ENCODE measurements at regions not wholly inside any gene's neighbourhood (a gene's known extent, or its start where the extent isn't known, plus 50 kb on each side); places are given as distances from the start of the nearest gene placed in this dataset.
"Not testable (repeated sequence)": the region's sequence is repeated elsewhere in the genome, so short reads cannot be mapped to it uniquely, and the experiment has no call there.

GRCh38 chr14:101078170-101078891 lies 174.8 kb upstream of the RTL1 start:
- Mint-ChIP-seq H3K27ac (no peak overlapping the region), H3K9me3 (no peaks in the 10 kb centered on the region), H3K36me3 (ENCODE audit: insufficient read depth in 2 of 2) (no peaks in the 10 kb centered on the region), H3K4me3 (no peak overlapping the region), H3K27me3 (ENCODE audit: low read depth) (peaks cover 48% of the 10 kb centered on the region), H3K4me1 (ENCODE audit: low read depth) (peaks cover 6% of the 10 kb centered on the region)
- ATAC-seq (replicated peaks in 1 of 2) (no peak), DNase-seq (no peak)

- DNase-seq (no peak), ATAC-seq (replicated peaks in 1 of 2) (no peak)
- Mint-ChIP-seq H3K27me3 (ENCODE audit: low read depth) (peaks cover 48% of the 10 kb centered on the region), H3K4me3 (no peak overlapping the region), H3K9me3 (no peaks in the 10 kb centered on the region), H3K4me1 (ENCODE audit: low read depth) (peaks cover 6% of the 10 kb centered on the region), H3K36me3 (ENCODE audit: insufficient read depth in 2 of 2) (no peaks in the 10 kb centered on the region), H3K27ac (no peak overlapping the region)
Measured at GRCh38 chr14:101078892-101079221, 175.3 kb upstream of the RTL1 start.

- Mint-ChIP-seq H3K27me3 (ENCODE audit: low read depth) (peaks cover 48% of the 10 kb centered on the region), H3K36me3 (ENCODE audit: insufficient read depth in 2 of 2) (no peaks in the 10 kb centered on the region), H3K9me3 (peaks cover 0 to 2% of the 10 kb centered on the region in 2 donors), H3K4me1 (ENCODE audit: low read depth) (no peaks in the 10 kb centered on the region), H3K4me3 (no peak overlapping the region), H3K27ac (no peak overlapping the region)
- DNase-seq (no peak), ATAC-seq (replicated peaks in 1 of 2) (no peak)
Measured at GRCh38 chr14:101080922-101081593, 177.5 kb upstream of the RTL1 start.

- DNase-seq: no peak
- no peaks in the 10 kb centered on the region for H3K36me3 Mint-ChIP-seq (ENCODE audit: insufficient read depth in 2 of 2)
- H3K9me3 Mint-ChIP-seq: peaks cover 0 to 2% of the 10 kb centered on the region in 2 donors
- no peak for ATAC-seq (replicated peaks in 1 of 2)
- no peak overlapping the region for H3K4me3 Mint-ChIP-seq
- H3K27ac Mint-ChIP-seq: no peak overlapping the region
- H3K4me1 Mint-ChIP-seq (ENCODE audit: low read depth): no peaks in the 10 kb centered on the region
- H3K27me3 Mint-ChIP-seq (ENCODE audit: low read depth): peaks cover 42% of the 10 kb centered on the region
Measured at GRCh38 chr14:101082036-101082435, 178.5 kb upstream of the RTL1 start.

GRCh38 chr14:101082436-101083384 lies 179.2 kb upstream of the RTL1 start:
- DNase-seq (no peak), ATAC-seq (replicated peaks in 1 of 2) (no peak)
- Mint-ChIP-seq H3K27me3 (ENCODE audit: low read depth) (peaks cover 42% of the 10 kb centered on the region), H3K4me3 (no peak overlapping the region), H3K27ac (no peak overlapping the region), H3K36me3 (ENCODE audit: insufficient read depth in 2 of 2) (no peaks in the 10 kb centered on the region), H3K4me1 (ENCODE audit: low read depth) (no peaks in the 10 kb centered on the region), H3K9me3 (peaks cover 0 to 2% of the 10 kb centered on the region in 2 donors)

GRCh38 chr14:101083564-101084435 lies 180.3 kb upstream of the RTL1 start:
- H3K27me3 Mint-ChIP-seq (ENCODE audit: low read depth): peaks cover 33% of the 10 kb centered on the region
- H3K9me3 Mint-ChIP-seq: peaks cover 0 to 2% of the 10 kb centered on the region in 2 donors
- H3K4me1 Mint-ChIP-seq (ENCODE audit: low read depth): no peaks in the 10 kb centered on the region
- H3K36me3 Mint-ChIP-seq (ENCODE audit: insufficient read depth in 2 of 2): no peaks in the 10 kb centered on the region
- no peak for ATAC-seq (replicated peaks in 1 of 2)
- H3K4me3 Mint-ChIP-seq: no peak overlapping the region
- DNase-seq: no peak
- H3K27ac Mint-ChIP-seq: no peak overlapping the region

GRCh38 chr14:101084436-101084826 lies 180.9 kb upstream of the RTL1 start:
- Mint-ChIP-seq H3K9me3 (peaks cover 0 to 2% of the 10 kb centered on the region in 2 donors), H3K4me3 (no peak overlapping the region), H3K27me3 (ENCODE audit: low read depth) (peaks cover 27% of the 10 kb centered on the region), H3K4me1 (ENCODE audit: low read depth) (no peaks in the 10 kb centered on the region), H3K36me3 (ENCODE audit: insufficient read depth in 2 of 2) (no peaks in the 10 kb centered on the region), H3K27ac (no peak overlapping the region)
- DNase-seq: no peak
- ATAC-seq (replicated peaks in 1 of 2): no peak

GRCh38 chr14:101086926-101087325 lies 183.4 kb upstream of the RTL1 start:
- no peaks in the 10 kb centered on the region for H3K4me1 Mint-ChIP-seq (ENCODE audit: low read depth)
- peaks cover 0 to 2% of the 10 kb centered on the region in 2 donors for H3K9me3 Mint-ChIP-seq
- no peaks in the 10 kb centered on the region for H3K36me3 Mint-ChIP-seq (ENCODE audit: insufficient read depth in 2 of 2)
- peaks cover 2% of the 10 kb centered on the region for H3K27me3 Mint-ChIP-seq (ENCODE audit: low read depth)
- no peak for DNase-seq
- ATAC-seq (replicated peaks in 1 of 2): no peak
- H3K4me3 Mint-ChIP-seq: no peak overlapping the region
- no peak overlapping the region for H3K27ac Mint-ChIP-seq

GRCh38 chr14:101087614-101088394 lies 184.3 kb upstream of the RTL1 start:
- Mint-ChIP-seq H3K9me3 (peaks cover 0 to 2% of the 10 kb centered on the region in 2 donors), H3K27me3 (ENCODE audit: low read depth) (no peaks in the 10 kb centered on the region), H3K27ac (no peak overlapping the region), H3K4me1 (ENCODE audit: low read depth) (no peaks in the 10 kb centered on the region), H3K36me3 (ENCODE audit: insufficient read depth in 2 of 2) (no peaks in the 10 kb centered on the region), H3K4me3 (no peak overlapping the region)
- DNase-seq (no peak), ATAC-seq (replicated peaks in 1 of 2) (no peak)

- no peak overlapping the region for H3K27ac Mint-ChIP-seq
- H3K27me3 Mint-ChIP-seq (ENCODE audit: low read depth): no peaks in the 10 kb centered on the region
- no peak overlapping the region for H3K4me3 Mint-ChIP-seq
- DNase-seq (no peak), ATAC-seq (replicated peaks in 1 of 2) (no peak)
- no peaks in the 10 kb centered on the region for H3K36me3 Mint-ChIP-seq (ENCODE audit: insufficient read depth in 2 of 2)
- peaks cover 0 to 2% of the 10 kb centered on the region in 2 donors for H3K9me3 Mint-ChIP-seq
- H3K4me1 Mint-ChIP-seq (ENCODE audit: low read depth): no peaks in the 10 kb centered on the region
Measured at GRCh38 chr14:101088395-101088667, 184.8 kb upstream of the RTL1 start.

GRCh38 chr14:101088714-101089113 lies 185.2 kb upstream of the RTL1 start:
- H3K9me3 Mint-ChIP-seq: peaks cover 0 to 2% of the 10 kb centered on the region in 2 donors
- no peak for ATAC-seq (replicated peaks in 1 of 2)
- no peaks in the 10 kb centered on the region for H3K27me3 Mint-ChIP-seq (ENCODE audit: low read depth)
- no peaks in the 10 kb centered on the region for H3K4me1 Mint-ChIP-seq (ENCODE audit: low read depth)
- no peak for DNase-seq
- no peak overlapping the region for H3K4me3 Mint-ChIP-seq
- H3K36me3 Mint-ChIP-seq (ENCODE audit: insufficient read depth in 2 of 2): no peaks in the 10 kb centered on the region
- H3K27ac Mint-ChIP-seq: no peak overlapping the region

GRCh38 chr14:101090478-101090877 lies 187.0 kb upstream of the RTL1 start:
- not testable (repeated sequence) for H3K36me3 Mint-ChIP-seq (ENCODE audit: insufficient read depth in 2 of 2); H3K27me3 Mint-ChIP-seq (ENCODE audit: low read depth); DNase-seq; H3K27ac Mint-ChIP-seq; H3K9me3 Mint-ChIP-seq; H3K4me3 Mint-ChIP-seq; ATAC-seq (replicated peaks in 1 of 2); H3K4me1 Mint-ChIP-seq (ENCODE audit: low read depth)

All from activated T-cell treated with anti-CD3 and anti-CD28 coated beads, Interleukin-2, amount 50 U/mL, for 72 hours (primary cell).